ENCODE measurements at regions not wholly inside any gene's neighbourhood (a gene's known extent, or its start where the extent isn't known, plus 50 kb on each side); places are given as distances from the start of the nearest gene placed in this dataset.

- FAIRE-seq (no peak), ATAC-seq (no peak), DNase-seq (ENCODE audit: low spot score) (no peak)
- in situ Hi-C loops (cut with HindIII; ENCODE audit: extremely low pct_ligation_motif_present, low pct_unique_long_range_greater_than_20kb): no loop called here
- Histone ChIP-seq H3K4me3 (replicated peaks in 1 of 3; ENCODE audit: insufficient read depth in 1 of 3, low read depth in 2 of 3, low read length in 3 of 3) (no peak overlapping the region), H4K20me1 (ENCODE audit: insufficient read depth, low read length) (no peaks in the 10 kb centered on the region), H3K79me2 (ENCODE audit: insufficient read depth, low read length) (no peaks in the 10 kb centered on the region), H3K9ac (ENCODE audit: insufficient read depth, low read depth, low read length) (no peak overlapping the region), H2AFZ (ENCODE audit: low read length) (no peak overlapping the region), H3K36me3 (replicated peaks in 1 of 2; ENCODE audit: control insufficient read depth in 1 of 2, insufficient read depth in 2 of 2, low read length in 2 of 2) (no peaks in the 10 kb centered on the region), H3K4me1 (ENCODE audit: insufficient read depth, low read length) (no peaks in the 10 kb centered on the region), H3K9me3 (ENCODE audit: low read length) (no peaks in the 10 kb centered on the region), H3K27ac (ENCODE audit: extremely low read length, insufficient read depth, low read length) (no peak overlapping the region), H3K27me3 (ENCODE audit: control insufficient read depth in 1 of 2, insufficient read depth in 2 of 2, low read length in 2 of 2) (peaks cover 0 to 10% of the 10 kb centered on the region in 2 experiments; a peak in 1 of 5 replicates), H3K4me2 (ENCODE audit: low read depth, low read length) (no peak overlapping the region)
- CTCF ChIA-PET (ENCODE audit: low intra/inter-chr PET ratio, low total read pairs): no interaction called here
- TF ChIP-seq NCOR1 (IDR thresholded peaks at IDR 0.05; ENCODE audit: borderline replicate concordance, low read length) (no peak), RBM39 (IDR thresholded peaks at IDR 0.05; ENCODE audit: low read depth, low read length, poor library complexity, severe bottlenecking) (no peak), GABPA (IDR thresholded peaks at IDR 0.05; ENCODE audit: low read depth, low read length) (no peak), GABPA (CRISPR knock-in tag; IDR thresholded peaks at IDR 0.05; ENCODE audit: low read depth) (no peak), ZNF136 (CRISPR knock-in tag; IDR thresholded peaks at IDR 0.05; ENCODE audit: low read depth) (no peak), ZNF788 (CRISPR knock-in tag; IDR thresholded peaks at IDR 0.05; ENCODE audit: borderline replicate concordance) (no peak), SMARCC2 (IDR thresholded peaks at IDR 0.05) (no peak), ZNF570 (CRISPR knock-in tag; IDR thresholded peaks at IDR 0.05; ENCODE audit: borderline replicate concordance) (no peak), ZNF232 (CRISPR knock-in tag; IDR thresholded peaks at IDR 0.05; ENCODE audit: borderline replicate concordance) (no peak)
- TF ChIP-seq, protein P1, sequence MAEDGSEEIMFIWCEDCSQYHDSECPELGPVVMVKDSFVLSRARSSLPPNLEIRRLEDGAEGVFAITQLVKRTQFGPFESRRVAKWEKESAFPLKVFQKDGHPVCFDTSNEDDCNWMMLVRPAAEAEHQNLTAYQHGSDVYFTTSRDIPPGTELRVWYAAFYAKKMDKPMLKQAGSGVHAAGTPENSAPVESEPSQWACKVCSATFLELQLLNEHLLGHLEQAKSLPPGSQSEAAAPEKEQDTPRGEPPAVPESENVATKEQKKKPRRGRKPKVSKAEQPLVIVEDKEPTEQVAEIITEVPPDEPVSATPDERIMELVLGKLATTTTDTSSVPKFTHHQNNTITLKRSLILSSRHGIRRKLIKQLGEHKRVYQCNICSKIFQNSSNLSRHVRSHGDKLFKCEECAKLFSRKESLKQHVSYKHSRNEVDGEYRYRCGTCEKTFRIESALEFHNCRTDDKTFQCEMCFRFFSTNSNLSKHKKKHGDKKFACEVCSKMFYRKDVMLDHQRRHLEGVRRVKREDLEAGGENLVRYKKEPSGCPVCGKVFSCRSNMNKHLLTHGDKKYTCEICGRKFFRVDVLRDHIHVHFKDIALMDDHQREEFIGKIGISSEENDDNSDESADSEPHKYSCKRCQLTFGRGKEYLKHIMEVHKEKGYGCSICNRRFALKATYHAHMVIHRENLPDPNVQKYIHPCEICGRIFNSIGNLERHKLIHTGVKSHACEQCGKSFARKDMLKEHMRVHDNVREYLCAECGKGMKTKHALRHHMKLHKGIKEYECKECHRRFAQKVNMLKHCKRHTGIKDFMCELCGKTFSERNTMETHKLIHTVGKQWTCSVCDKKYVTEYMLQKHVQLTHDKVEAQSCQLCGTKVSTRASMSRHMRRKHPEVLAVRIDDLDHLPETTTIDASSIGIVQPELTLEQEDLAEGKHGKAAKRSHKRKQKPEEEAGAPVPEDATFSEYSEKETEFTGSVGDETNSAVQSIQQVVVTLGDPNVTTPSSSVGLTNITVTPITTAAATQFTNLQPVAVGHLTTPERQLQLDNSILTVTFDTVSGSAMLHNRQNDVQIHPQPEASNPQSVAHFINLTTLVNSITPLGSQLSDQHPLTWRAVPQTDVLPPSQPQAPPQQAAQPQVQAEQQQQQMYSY (CRISPR knock-in tag; IDR thresholded peaks at IDR 0.05): no peak
- POLR2A ChIA-PET: no interaction called here
- WGBS (ENCODE audit: low lambda C conversion rate): 15% methylated on average over 4 of the region's 4 CpGs
- BruUV-seq (replicated peaks): no TSS peak
- intact Hi-C loops (cut with micrococcal nuclease; ENCODE audit: unreplicated experiment): no loop called here
Observed at GRCh38 chr1:29640428-29640785, 404.1 kb downstream of the PTPRU start.
